ENCODE measurements at regions not wholly inside any gene's neighbourhood (a gene's known extent, or its start where the extent isn't known, plus 50 kb on each side); places are given as distances from the start of the nearest gene placed in this dataset.

DNA sequence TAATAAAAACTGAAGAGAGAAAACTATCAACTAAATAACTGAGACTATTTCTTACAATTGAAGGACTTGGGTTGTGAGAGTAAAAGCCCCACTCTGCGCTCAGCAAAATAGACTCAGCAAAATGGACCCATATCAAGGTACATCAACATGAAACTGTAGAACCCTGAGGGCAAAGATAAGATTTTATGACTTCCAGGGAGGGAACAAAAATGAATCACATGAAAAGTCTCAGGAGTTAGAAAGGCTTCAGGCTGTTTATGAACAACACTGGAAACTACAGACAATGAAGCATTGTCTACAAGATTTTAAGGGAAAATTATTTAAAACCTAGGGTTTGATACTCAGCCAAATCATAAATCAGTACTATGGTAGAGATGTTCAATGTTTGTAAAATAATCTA, 434.3 kb downstream of the PTPRC start:
- ChIA-PET CTCF (ENCODE audit: low intra/inter-chr PET ratio, low total read pairs) (no interaction called here), POLR2A (no interaction called here)
- Histone ChIP-seq H2AFZ (ENCODE audit: low read length) (no peak overlapping the region), H3K27ac (ENCODE audit: extremely low read length, insufficient read depth, low read length) (no peak overlapping the region), H3K27me3 (ENCODE audit: control insufficient read depth in 1 of 2, insufficient read depth in 2 of 2, low read length in 2 of 2) (no peaks in the 10 kb centered on the region), H3K4me2 (ENCODE audit: low read depth, low read length) (no peak overlapping the region), H3K9me3 (ENCODE audit: low read length) (no peaks in the 10 kb centered on the region), H4K20me1 (ENCODE audit: insufficient read depth, low read length) (no peaks in the 10 kb centered on the region), H3K4me3 (replicated peaks in 1 of 3; ENCODE audit: insufficient read depth in 1 of 3, low read depth in 2 of 3, low read length in 3 of 3) (no peak overlapping the region), H3K4me1 (ENCODE audit: insufficient read depth, low read length) (no peaks in the 10 kb centered on the region), H3K9ac (ENCODE audit: insufficient read depth, low read depth, low read length) (no peak overlapping the region), H3K79me2 (ENCODE audit: insufficient read depth, low read length) (no peaks in the 10 kb centered on the region), H3K36me3 (replicated peaks in 1 of 2; ENCODE audit: control insufficient read depth in 1 of 2, insufficient read depth in 2 of 2, low read length in 2 of 2) (no peaks in the 10 kb centered on the region)
- no TSS peak for BruUV-seq (replicated peaks)
- 0% methylated on average over 1 of the region's 1 CpG for WGBS (ENCODE audit: low lambda C conversion rate)
- intact Hi-C loops (cut with micrococcal nuclease; ENCODE audit: unreplicated experiment) (no loop called here), in situ Hi-C loops (cut with HindIII; ENCODE audit: extremely low pct_ligation_motif_present, low pct_unique_long_range_greater_than_20kb) (no loop called here)
- ATAC-seq: no peak
- DNase-seq (ENCODE audit: low spot score): no peak
- no peak for FAIRE-seq
- no peak for TF ChIP-seq ZNF367 (CRISPR knock-in tag; IDR thresholded peaks at IDR 0.05; ENCODE audit: borderline replicate concordance)
- TF ChIP-seq, protein P1, sequence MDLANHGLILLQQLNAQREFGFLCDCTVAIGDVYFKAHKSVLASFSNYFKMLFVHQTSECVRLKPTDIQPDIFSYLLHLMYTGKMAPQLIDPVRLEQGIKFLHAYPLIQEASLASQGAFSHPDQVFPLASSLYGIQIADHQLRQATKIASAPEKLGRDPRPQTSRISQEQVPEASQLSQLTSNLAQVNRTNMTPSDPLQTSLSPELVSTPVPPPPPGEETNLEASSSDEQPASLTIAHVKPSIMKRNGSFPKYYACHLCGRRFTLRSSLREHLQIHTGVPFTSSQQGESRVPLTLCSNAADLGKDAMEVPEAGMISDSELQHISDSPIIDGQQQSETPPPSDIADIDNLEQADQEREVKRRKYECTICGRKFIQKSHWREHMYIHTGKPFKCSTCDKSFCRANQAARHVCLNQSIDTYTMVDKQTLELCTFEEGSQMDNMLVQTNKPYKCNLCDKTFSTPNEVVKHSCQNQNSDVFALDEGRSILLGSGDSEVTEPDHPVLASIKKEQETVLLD (CRISPR knock-in tag; IDR thresholded peaks at IDR 0.05; ENCODE audit: low read depth): no peak

DNA sequence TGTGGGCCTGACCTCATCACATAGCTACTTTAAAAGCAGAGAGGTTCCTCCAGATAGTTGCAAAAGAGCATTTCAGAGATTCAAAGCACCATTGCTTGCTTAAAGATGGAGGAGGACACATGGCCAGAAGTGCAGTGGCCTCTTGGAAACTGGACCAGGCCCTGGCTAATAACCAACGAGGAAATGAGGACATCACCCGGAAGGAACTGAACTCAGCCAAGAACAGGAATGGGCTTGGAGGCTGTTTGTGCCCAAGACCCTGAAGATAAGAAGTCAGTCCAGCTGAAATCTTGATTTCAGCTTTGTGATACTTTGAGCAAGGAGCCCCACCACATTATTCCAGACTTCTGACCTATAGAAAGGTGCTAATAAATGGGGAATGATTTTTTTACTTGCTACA, 437.0 kb downstream of the PTPRC start:
- no peaks in the 10 kb centered on the region for H3K9me3 ChIP-seq (ENCODE audit: low read length)

More for the DNA sequence above, 437.0 kb downstream of the PTPRC start:
- no peak overlapping the region for H3K9ac ChIP-seq (ENCODE audit: insufficient read depth, low read depth, low read length)
- BruUV-seq (replicated peaks): no TSS peak
- no peaks in the 10 kb centered on the region for H3K79me2 ChIP-seq (ENCODE audit: insufficient read depth, low read length)
- H3K27ac ChIP-seq (ENCODE audit: extremely low read length, insufficient read depth, low read length): no peak overlapping the region
- no peaks in the 10 kb centered on the region for H3K36me3 ChIP-seq (replicated peaks in 1 of 2; ENCODE audit: control insufficient read depth in 1 of 2, insufficient read depth in 2 of 2, low read length in 2 of 2)
- H3K27me3 ChIP-seq (ENCODE audit: control insufficient read depth in 1 of 2, insufficient read depth in 2 of 2, low read length in 2 of 2): no peaks in the 10 kb centered on the region; a peak in 1 of 5 replicates
- no peaks in the 10 kb centered on the region for H3K4me1 ChIP-seq (ENCODE audit: insufficient read depth, low read length)
- H4K20me1 ChIP-seq (ENCODE audit: insufficient read depth, low read length): no peaks in the 10 kb centered on the region
- DNase-seq (ENCODE audit: low spot score) (no peak), FAIRE-seq (no peak), ATAC-seq (no peak)
- POLR2A ChIA-PET: no interaction called here
- in situ Hi-C loops (cut with HindIII; ENCODE audit: extremely low pct_ligation_motif_present, low pct_unique_long_range_greater_than_20kb): no loop called here
- TF ChIP-seq TOPORS (CRISPR knock-in tag; IDR thresholded peaks at IDR 0.05) (no peak), ZNF569 (CRISPR knock-in tag; IDR thresholded peaks at IDR 0.05; ENCODE audit: borderline replicate concordance) (no peak), KLF6 (CRISPR knock-in tag; IDR thresholded peaks at IDR 0.05) (no peak), RARG (CRISPR knock-in tag; IDR thresholded peaks at IDR 0.05; ENCODE audit: low read depth) (no peak), ZNF761 (CRISPR knock-in tag; conservative IDR thresholded peaks at IDR 0.05) (no peak), ZNF282 (IDR thresholded peaks at IDR 0.05; ENCODE audit: partially characterized antibody) (no peak), MED1 (CRISPR knock-in tag; IDR thresholded peaks at IDR 0.05) (no peak), ATF7-NPFF (CRISPR knock-in tag; IDR thresholded peaks at IDR 0.05; ENCODE audit: low read depth) (no peak), NR2C2 (CRISPR knock-in tag; IDR thresholded peaks at IDR 0.05; ENCODE audit: borderline replicate concordance) (no peak)
- TF ChIP-seq, protein P2, sequence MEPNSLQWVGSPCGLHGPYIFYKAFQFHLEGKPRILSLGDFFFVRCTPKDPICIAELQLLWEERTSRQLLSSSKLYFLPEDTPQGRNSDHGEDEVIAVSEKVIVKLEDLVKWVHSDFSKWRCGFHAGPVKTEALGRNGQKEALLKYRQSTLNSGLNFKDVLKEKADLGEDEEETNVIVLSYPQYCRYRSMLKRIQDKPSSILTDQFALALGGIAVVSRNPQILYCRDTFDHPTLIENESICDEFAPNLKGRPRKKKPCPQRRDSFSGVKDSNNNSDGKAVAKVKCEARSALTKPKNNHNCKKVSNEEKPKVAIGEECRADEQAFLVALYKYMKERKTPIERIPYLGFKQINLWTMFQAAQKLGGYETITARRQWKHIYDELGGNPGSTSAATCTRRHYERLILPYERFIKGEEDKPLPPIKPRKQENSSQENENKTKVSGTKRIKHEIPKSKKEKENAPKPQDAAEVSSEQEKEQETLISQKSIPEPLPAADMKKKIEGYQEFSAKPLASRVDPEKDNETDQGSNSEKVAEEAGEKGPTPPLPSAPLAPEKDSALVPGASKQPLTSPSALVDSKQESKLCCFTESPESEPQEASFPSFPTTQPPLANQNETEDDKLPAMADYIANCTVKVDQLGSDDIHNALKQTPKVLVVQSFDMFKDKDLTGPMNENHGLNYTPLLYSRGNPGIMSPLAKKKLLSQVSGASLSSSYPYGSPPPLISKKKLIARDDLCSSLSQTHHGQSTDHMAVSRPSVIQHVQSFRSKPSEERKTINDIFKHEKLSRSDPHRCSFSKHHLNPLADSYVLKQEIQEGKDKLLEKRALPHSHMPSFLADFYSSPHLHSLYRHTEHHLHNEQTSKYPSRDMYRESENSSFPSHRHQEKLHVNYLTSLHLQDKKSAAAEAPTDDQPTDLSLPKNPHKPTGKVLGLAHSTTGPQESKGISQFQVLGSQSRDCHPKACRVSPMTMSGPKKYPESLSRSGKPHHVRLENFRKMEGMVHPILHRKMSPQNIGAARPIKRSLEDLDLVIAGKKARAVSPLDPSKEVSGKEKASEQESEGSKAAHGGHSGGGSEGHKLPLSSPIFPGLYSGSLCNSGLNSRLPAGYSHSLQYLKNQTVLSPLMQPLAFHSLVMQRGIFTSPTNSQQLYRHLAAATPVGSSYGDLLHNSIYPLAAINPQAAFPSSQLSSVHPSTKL (CRISPR knock-in tag; IDR thresholded peaks at IDR 0.05): no peak
- TF ChIP-seq, protein P3, sequence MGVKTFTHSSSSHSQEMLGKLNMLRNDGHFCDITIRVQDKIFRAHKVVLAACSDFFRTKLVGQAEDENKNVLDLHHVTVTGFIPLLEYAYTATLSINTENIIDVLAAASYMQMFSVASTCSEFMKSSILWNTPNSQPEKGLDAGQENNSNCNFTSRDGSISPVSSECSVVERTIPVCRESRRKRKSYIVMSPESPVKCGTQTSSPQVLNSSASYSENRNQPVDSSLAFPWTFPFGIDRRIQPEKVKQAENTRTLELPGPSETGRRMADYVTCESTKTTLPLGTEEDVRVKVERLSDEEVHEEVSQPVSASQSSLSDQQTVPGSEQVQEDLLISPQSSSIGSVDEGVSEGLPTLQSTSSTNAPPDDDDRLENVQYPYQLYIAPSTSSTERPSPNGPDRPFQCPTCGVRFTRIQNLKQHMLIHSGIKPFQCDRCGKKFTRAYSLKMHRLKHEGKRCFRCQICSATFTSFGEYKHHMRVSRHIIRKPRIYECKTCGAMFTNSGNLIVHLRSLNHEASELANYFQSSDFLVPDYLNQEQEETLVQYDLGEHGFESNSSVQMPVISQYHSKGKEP (CRISPR knock-in tag; IDR thresholded peaks at IDR 0.05): no peak
- H3K4me2 ChIP-seq (ENCODE audit: low read depth, low read length): no peak overlapping the region
- H3K4me3 ChIP-seq (replicated peaks in 1 of 3; ENCODE audit: insufficient read depth in 1 of 3, low read depth in 2 of 3, low read length in 3 of 3): no peak overlapping the region
- intact Hi-C loops (cut with micrococcal nuclease; ENCODE audit: unreplicated experiment): no loop called here
- CTCF ChIA-PET (ENCODE audit: low intra/inter-chr PET ratio, low total read pairs): no interaction called here
- H2AFZ ChIP-seq (ENCODE audit: low read length): no peak overlapping the region
- WGBS (ENCODE audit: low lambda C conversion rate): 0% methylated on average over 2 of the region's 2 CpGs
